HepG2 (cell line): ENCODE measurements at regions not wholly inside any gene's neighbourhood (a gene's known extent, or its start where the extent isn't known, plus 50 kb on each side); places are given as distances from the start of the nearest gene placed in this dataset.
A peak's percentile ranks its signal among the peaks of the same experiment; 100 is the strongest.

ENCODE experiments used
- CBFB ChIP-seq: sonication (generic); formaldehyde crosslinking; IDR thresholded peaks from 2 replicates; pipeline ENCODE4 v1.4.0; 2020; ENCODE audit warnings: missing genetic modification reagents
- ELF3 ChIP-seq: IDR thresholded peaks from 2 replicates; pipeline ENCODE4 v1.6.1; 2016; ENCODE audit warnings: missing genetic modification reagents, missing compliant biosample characterization
- HHEX ChIP-seq: IDR thresholded peaks from 2 replicates; pipeline ENCODE4 v1.6.1; 2016; ENCODE audit warnings: control low read depth
- HMG20B ChIP-seq: conservative IDR thresholded peaks from 2 replicates; pipeline ENCODE4 v1.6.1; 2016; ENCODE audit warnings: missing genetic modification reagents, missing compliant biosample characterization
- KLF6 ChIP-seq: IDR thresholded peaks from 2 replicates; pipeline ENCODE4 v1.8.0; 2016; ENCODE audit warnings: missing biosample characterization, missing genetic modification reagents
- KMT2B ChIP-seq: IDR thresholded peaks from 2 replicates; pipeline ENCODE4 v1.6.1; 2016; ENCODE audit warnings: missing genetic modification reagents, missing compliant biosample characterization
- NFIB ChIP-seq: sonication (generic); formaldehyde crosslinking; IDR thresholded peaks from 2 replicates; pipeline ENCODE4 v1.9.0; 2021; ENCODE audit warnings: missing genetic modification reagents, mild to moderate bottlenecking, borderline replicate concordance
- PPARG ChIP-seq: conservative IDR thresholded peaks from 2 replicates; pipeline ENCODE4 v1.6.1; 2016; ENCODE audit warnings: missing biosample characterization, missing genetic modification reagents
- SOX5 ChIP-seq: IDR thresholded peaks from 2 replicates; pipeline ENCODE4 v1.6.1; 2016; ENCODE audit warnings: borderline replicate concordance
- THAP11 ChIP-seq: IDR thresholded peaks from 2 replicates; pipeline ENCODE4 v1.6.1; 2016; ENCODE audit warnings: missing biosample characterization, missing genetic modification reagents
- ZNF205 ChIP-seq: IDR thresholded peaks from 2 replicates; pipeline ENCODE4 v1.6.1; 2018; ENCODE audit warnings: missing biosample characterization, missing genetic modification reagents
- ZNF460 ChIP-seq: sonication (generic); formaldehyde crosslinking; IDR thresholded peaks from 2 replicates; pipeline ENCODE4 v1.5.1; 2020; ENCODE audit warnings: missing genetic modification reagents, mild to moderate bottlenecking, borderline replicate concordance
- ZNF547 ChIP-seq: sonication (generic); formaldehyde crosslinking; IDR thresholded peaks from 2 replicates; pipeline ENCODE4 v1.5.1; 2020; ENCODE audit warnings: mild to moderate bottlenecking, missing genetic modification reagents
- ZNF678 ChIP-seq: sonication (generic); formaldehyde crosslinking; IDR thresholded peaks from 2 replicates; pipeline ENCODE4 v1.4.0; 2020; ENCODE audit warnings: mild to moderate bottlenecking, missing genetic modification reagents
- ZNF782 ChIP-seq: sonication (generic); formaldehyde crosslinking; IDR thresholded peaks from 2 replicates; pipeline ENCODE4 v1.4.0; 2020; ENCODE audit warnings: missing genetic modification reagents, mild to moderate bottlenecking, borderline replicate concordance
- ZNF850 ChIP-seq: sonication (generic); formaldehyde crosslinking; conservative IDR thresholded peaks from 2 replicates; pipeline ENCODE4 v1.9.0; 2021; ENCODE audit warnings: mild to moderate bottlenecking, missing genetic modification reagents
- TF ChIP-seq, protein P1 (sequence below): sonication (generic); formaldehyde crosslinking; IDR thresholded peaks from 2 replicates; pipeline ENCODE4 v1.9.0; 2022; ENCODE audit warnings: missing genetic modification reagents, mild to moderate bottlenecking, borderline replicate concordance
- TF ChIP-seq, protein P2 (sequence below): sonication (generic); formaldehyde crosslinking; conservative IDR thresholded peaks from 2 replicates; pipeline ENCODE4 v1.8.1; 2023; ENCODE audit warnings: missing genetic modification reagents
- TF ChIP-seq, protein P3 (sequence below): IDR thresholded peaks from 2 replicates; pipeline ENCODE4 v1.6.1; 2016; ENCODE audit warnings: low read depth
- TF ChIP-seq, protein P4 (sequence below): sonication (generic); formaldehyde crosslinking; conservative IDR thresholded peaks from 2 replicates; pipeline ENCODE4 v1.4.0; 2020; ENCODE audit warnings: mild to moderate bottlenecking, missing genetic modification reagents, moderate library complexity
- TF ChIP-seq, protein P5 (sequence below), 2 experiments: sonication (generic) in 1 of 2; formaldehyde crosslinking in 1 of 2; IDR thresholded peaks; 2 replicates each; pipeline versions ENCODE4 v1.5.1 to v1.6.1; 2011 to 2020; ENCODE audit warnings: borderline replicate concordance in 1 of 2, low read depth in 1 of 2, low read length in 1 of 2, mild to moderate bottlenecking in 1 of 2, missing genetic modification reagents in 1 of 2, moderate library complexity in 1 of 2

DNA sequence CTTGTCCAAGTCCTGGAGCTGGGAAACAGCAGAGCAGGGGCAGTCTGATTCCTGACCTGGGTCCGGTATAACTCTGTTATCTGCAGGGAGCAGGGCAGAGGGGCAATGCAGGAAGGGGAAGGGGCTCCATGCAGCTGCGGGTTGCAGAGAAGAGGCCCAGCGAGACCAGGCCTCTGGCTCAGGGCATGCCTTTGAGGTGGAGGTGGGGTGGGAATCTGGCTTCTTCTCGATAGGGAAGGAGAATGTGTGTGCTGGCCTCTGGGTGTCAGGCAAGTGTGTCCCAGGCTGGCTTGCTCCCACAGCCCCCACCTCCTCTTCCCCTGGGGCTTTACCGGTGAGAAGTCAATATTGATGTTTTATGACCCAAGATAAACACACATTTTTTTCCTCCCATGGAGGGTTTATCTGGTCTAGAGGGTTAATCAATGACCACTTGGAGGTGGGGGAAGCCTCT, 187.1 kb upstream of the HAAO start (continued):
- TF ChIP-seq, protein P1, sequence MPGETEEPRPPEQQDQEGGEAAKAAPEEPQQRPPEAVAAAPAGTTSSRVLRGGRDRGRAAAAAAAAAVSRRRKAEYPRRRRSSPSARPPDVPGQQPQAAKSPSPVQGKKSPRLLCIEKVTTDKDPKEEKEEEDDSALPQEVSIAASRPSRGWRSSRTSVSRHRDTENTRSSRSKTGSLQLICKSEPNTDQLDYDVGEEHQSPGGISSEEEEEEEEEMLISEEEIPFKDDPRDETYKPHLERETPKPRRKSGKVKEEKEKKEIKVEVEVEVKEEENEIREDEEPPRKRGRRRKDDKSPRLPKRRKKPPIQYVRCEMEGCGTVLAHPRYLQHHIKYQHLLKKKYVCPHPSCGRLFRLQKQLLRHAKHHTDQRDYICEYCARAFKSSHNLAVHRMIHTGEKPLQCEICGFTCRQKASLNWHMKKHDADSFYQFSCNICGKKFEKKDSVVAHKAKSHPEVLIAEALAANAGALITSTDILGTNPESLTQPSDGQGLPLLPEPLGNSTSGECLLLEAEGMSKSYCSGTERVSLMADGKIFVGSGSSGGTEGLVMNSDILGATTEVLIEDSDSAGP (CRISPR knock-in tag), result peak; percentile 90
- TF ChIP-seq THAP11 (CRISPR knock-in tag) (peak; percentile 83), KLF6 (CRISPR knock-in tag) (peak; percentile 90; the same call in 1 of the 2 replicates), ZNF460 (CRISPR knock-in tag) (no peak), KMT2B (CRISPR knock-in tag) (peak; percentile 74; the same call in 1 of the 2 replicates), ZNF850 (no peak), PPARG (peak; percentile 97), SOX5 (peak; percentile 95), ELF3 (CRISPR knock-in tag) (peak; percentile 97), ZNF547 (CRISPR knock-in tag) (peak; percentile 11; the same call in 1 of the 2 replicates), NFIB (CRISPR knock-in tag) (no peak), ZNF678 (CRISPR knock-in tag) (no peak), ZNF782 (CRISPR knock-in tag) (0 out of 2 replicates have a peak, but pooled peaks have one; percentile 10), ZNF205 (CRISPR knock-in tag) (peak; percentile 88), HMG20B (CRISPR knock-in tag) (peak; percentile 94), HHEX (CRISPR knock-in tag) (0 out of 2 replicates have a peak, but pooled peaks have one; percentile 69), CBFB (CRISPR knock-in tag) (peak; percentile 91)
- TF ChIP-seq, protein P2, sequence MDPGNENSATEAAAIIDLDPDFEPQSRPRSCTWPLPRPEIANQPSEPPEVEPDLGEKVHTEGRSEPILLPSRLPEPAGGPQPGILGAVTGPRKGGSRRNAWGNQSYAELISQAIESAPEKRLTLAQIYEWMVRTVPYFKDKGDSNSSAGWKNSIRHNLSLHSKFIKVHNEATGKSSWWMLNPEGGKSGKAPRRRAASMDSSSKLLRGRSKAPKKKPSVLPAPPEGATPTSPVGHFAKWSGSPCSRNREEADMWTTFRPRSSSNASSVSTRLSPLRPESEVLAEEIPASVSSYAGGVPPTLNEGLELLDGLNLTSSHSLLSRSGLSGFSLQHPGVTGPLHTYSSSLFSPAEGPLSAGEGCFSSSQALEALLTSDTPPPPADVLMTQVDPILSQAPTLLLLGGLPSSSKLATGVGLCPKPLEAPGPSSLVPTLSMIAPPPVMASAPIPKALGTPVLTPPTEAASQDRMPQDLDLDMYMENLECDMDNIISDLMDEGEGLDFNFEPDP (CRISPR knock-in tag), result no peak
- TF ChIP-seq, protein P3, sequence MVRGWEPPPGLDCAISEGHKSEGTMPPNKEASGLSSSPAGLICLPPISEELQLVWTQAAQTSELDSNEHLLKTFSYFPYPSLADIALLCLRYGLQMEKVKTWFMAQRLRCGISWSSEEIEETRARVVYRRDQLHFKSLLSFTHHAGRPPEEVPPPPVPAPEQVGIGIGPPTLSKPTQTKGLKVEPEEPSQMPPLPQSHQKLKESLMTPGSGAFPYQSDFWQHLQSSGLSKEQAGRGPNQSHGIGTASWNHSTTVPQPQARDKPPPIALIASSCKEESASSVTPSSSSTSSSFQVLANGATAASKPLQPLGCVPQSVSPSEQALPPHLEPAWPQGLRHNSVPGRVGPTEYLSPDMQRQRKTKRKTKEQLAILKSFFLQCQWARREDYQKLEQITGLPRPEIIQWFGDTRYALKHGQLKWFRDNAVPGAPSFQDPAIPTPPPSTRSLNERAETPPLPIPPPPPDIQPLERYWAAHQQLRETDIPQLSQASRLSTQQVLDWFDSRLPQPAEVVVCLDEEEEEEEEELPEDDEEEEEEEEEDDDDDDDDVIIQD (CRISPR knock-in tag), result peak; percentile 94; the same call in 1 of the 2 replicates
- TF ChIP-seq, protein P4, sequence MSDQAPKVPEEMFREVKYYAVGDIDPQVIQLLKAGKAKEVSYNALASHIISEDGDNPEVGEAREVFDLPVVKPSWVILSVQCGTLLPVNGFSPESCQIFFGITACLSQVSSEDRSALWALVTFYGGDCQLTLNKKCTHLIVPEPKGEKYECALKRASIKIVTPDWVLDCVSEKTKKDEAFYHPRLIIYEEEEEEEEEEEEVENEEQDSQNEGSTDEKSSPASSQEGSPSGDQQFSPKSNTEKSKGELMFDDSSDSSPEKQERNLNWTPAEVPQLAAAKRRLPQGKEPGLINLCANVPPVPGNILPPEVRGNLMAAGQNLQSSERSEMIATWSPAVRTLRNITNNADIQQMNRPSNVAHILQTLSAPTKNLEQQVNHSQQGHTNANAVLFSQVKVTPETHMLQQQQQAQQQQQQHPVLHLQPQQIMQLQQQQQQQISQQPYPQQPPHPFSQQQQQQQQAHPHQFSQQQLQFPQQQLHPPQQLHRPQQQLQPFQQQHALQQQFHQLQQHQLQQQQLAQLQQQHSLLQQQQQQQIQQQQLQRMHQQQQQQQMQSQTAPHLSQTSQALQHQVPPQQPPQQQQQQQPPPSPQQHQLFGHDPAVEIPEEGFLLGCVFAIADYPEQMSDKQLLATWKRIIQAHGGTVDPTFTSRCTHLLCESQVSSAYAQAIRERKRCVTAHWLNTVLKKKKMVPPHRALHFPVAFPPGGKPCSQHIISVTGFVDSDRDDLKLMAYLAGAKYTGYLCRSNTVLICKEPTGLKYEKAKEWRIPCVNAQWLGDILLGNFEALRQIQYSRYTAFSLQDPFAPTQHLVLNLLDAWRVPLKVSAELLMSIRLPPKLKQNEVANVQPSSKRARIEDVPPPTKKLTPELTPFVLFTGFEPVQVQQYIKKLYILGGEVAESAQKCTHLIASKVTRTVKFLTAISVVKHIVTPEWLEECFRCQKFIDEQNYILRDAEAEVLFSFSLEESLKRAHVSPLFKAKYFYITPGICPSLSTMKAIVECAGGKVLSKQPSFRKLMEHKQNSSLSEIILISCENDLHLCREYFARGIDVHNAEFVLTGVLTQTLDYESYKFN (CRISPR knock-in tag), result peak; percentile 99
- TF ChIP-seq, protein P5, sequence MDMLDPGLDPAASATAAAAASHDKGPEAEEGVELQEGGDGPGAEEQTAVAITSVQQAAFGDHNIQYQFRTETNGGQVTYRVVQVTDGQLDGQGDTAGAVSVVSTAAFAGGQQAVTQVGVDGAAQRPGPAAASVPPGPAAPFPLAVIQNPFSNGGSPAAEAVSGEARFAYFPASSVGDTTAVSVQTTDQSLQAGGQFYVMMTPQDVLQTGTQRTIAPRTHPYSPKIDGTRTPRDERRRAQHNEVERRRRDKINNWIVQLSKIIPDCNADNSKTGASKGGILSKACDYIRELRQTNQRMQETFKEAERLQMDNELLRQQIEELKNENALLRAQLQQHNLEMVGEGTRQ (IDR thresholded peaks at IDR 0.05; ENCODE audit: low read depth, low read length), result no peak
- TF ChIP-seq, protein P5 (CRISPR knock-in tag; IDR thresholded peaks at IDR 0.05; ENCODE audit: borderline replicate concordance), result no peak
